Activated T-cell treated with anti-CD3 and anti-CD28 coated beads, Interleukin-2, amount 50 U/mL, for 48 hours (primary cell): ENCODE measurements at regions not wholly inside any gene's neighbourhood (a gene's known extent, or its start where the extent isn't known, plus 50 kb on each side); places are given as distances from the start of the nearest gene placed in this dataset.
A peak's percentile ranks its signal among the peaks of the same experiment; 100 is the strongest.

ENCODE experiments used
- DNase-seq, 2 experiments: peaks; one replicate each; pipeline ENCODE4 v3.0.0-alpha.2; 2020

GRCh38 chr2:121900391-121900790 is 144.9 kb downstream of the TSN start:
- no peak for DNase-seq

DNA sequence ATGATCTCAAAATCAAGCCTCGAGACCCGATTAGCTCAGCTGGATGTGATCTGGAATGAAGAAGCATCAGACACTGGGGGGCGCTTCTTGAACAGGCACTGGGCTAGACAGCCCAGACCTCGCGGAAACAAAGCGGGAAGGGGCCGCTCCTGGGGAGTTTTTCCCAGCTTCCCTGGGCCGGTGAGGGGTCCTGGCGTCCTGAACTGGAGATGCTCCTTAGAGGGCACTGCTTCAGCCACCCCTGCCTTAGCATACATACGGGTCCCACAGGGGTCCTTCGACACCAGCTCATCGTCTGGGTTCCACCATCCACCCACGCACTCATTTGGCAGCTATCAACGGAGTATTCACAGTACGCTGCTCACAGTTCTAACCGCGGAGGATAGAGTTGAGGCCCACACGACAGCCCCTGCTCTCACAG is 146.7 kb downstream of the TSN start:
- peak in 1 of 2 experiments; percentile 21 for DNase-seq

DNA sequence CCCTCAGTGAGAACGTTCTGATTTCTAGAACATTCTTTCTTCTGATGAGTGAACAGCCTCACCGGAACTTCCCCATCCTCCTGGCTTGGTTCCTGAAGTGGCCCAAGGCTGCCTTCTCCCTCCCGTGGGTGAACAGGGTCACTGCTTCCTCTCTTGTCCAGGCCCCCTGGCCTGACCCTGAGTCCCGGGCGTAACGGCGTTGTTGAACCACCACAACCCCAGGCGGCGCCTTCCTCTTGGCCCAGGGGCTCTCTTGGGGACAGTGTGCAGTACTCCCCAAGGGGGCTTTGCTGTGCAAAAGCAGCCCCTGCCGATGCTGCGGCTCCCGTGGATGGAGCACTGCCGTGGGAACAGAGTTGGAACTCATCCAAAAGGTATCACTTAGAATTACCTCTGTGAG is 147.2 kb downstream of the TSN start:
- no peak for DNase-seq

DNA sequence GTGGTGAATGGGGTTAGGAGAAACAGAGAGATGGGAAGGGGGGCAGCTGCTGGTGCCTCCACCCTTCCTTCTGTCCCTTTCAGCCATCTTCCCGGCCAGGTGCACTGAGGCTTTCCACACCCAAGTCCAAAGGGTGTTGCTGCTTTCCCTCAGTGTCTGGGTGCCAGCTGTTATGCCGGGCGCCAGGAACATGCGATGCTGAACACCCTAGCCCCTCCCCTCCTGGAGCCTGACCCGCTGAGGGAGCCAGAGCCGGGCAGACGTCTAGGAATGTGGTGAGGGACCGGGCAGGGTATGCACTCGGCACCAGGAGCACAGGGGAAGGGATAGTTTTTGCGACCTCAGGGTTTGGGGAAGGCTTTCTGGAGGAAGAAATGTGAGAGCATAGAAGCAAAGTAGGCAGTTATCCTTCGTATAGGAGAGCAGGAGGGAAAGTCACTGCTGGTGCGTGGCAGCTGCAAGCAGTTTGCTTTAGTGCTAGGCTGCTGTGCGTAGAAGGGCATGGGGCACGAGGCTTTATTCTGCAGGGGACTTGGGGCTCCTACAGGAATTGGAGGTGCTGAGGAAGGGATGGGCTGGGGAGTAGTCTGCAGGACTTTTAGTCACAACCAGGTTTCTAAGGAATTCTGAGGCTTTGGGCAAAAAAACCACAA is 147.7 kb downstream of the TSN start:
- DNase-seq: no peak

DNA sequence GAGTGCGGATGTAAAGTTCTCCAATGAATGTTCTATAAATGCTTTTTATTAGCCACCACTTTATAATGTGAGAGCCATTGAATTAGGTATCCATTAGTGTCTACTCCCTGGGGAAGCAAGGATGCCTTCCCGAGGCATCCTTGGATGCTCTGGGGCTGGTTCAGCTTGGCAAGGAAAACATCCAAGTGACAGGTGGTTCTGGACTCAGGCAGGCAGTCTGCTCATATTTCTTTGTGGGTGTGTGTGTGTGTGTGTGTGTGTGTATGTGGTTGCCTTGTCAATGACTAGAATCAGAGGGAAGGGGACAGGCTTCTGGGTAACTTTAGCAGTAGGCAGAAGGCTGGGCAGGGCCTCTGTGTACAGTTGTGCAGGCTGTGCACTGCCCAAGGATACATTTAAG is 149.2 kb downstream of the TSN start:
- no peak for DNase-seq

GRCh38 chr2:121905201-121905600 is 149.8 kb downstream of the TSN start:
- DNase-seq: no peak

- DNase-seq: no peak
These were observed 150.7 kb downstream of the TSN start for GRCh38 chr2:121906170-121906569.

GRCh38 chr2:121907928-121908327 is 152.5 kb downstream of the TSN start:
- DNase-seq: no peak

DNA sequence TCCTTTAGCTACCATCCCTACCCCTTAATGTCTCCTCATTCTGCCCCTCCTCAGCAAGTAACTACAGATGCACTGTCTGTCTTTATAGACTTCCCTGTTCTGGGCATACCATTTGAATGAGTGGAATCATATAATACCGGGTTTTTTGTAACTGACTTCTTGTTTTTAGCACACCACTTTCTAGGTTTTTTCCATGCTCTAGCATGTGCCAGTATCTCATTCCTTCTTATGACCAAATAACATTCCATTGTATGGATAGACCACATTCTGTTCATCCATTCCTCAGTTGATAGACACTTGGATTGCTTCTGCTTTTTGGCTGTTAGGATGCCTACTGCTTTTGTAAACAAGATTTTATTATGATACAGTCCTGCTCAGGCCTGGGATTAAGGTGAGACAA is 154.7 kb downstream of the TSN start:
- no peak for DNase-seq

DNA sequence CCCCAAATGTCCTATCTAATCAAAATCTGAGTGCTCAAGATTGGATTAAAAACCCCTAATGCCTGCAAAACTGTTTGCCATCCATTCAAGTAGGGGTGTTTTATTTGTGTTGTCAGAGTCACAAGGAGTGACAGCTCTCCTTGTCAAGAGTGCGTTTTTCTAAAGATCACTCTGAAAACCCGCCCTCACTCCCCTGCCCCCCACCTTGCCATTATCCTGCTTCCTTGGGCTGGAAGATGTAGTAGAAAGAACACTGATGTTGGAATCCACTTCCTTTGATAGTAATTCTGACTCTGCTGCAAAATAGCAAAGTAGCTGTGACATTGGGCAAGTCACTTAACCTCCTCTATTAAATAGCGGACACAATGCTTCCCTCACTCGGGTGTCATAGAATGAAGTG is 155.6 kb downstream of the TSN start:
- DNase-seq: no peak

DNA sequence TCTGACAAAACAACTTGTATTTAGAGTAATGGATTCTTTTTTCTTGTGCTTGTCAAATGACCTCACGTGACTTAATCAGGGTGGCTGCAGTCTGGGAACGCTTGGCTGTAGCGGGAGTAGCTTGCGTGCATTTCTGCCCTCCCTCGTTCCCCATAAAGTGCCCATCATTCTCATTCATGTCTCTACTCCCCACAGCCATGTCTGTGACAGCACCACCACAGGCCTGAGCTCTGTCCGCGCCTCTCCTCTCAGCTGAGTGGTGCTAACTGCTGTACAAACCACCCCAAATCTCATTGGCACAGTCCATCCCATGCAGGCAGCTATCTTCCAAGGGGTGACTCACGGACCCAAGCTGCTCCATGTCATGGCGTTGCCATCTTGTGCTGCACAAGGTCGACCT is 161.7 kb downstream of the TSN start:
- no peak for DNase-seq

- DNase-seq: no peak
These were observed 162.8 kb downstream of the TSN start for GRCh38 chr2:121918231-121918630.

GRCh38 chr2:121919803-121920202 is 164.4 kb downstream of the TSN start:
- no peak for DNase-seq

- no peak for DNase-seq
These were observed 170.0 kb downstream of the TSN start for GRCh38 chr2:121925466-121925865.

- no peak for DNase-seq
These were observed 187.8 kb downstream of the TSN start for GRCh38 chr2:121943285-121943684.

- no peak for DNase-seq
These were observed 188.8 kb downstream of the TSN start for GRCh38 chr2:121944072-121944831.

- no peak for DNase-seq
These were observed 192.2 kb downstream of the TSN start for GRCh38 chr2:121947674-121948073.

GRCh38 chr2:121949271-121949670 is 193.8 kb downstream of the TSN start:
- no peak for DNase-seq

- no peak for DNase-seq
These were observed 200.0 kb downstream of the TSN start for GRCh38 chr2:121955426-121955825.

GRCh38 chr2:121955872-121956271 is 200.4 kb downstream of the TSN start:
- DNase-seq: no peak

DNA sequence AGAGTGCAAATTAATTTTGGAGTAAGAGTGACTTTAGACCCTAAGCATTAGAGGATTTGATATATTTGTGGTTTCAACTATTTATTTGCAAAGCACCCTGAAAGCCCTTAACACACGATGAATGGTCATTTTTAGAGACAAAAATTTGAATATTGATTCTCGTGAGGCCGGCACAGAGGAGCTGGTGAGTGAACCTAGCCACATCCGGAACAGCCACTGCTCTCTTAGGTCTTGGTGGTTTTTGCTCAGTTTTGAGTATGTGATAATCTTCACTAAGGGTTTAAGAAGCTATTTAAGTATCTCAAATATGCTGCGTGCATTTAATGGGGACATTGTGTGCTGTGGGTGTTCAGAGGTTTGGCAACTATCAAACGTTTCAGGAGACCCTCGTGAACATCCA is 204.8 kb downstream of the TSN start:
- DNase-seq: no peak

- DNase-seq: no peak
These were observed 206.3 kb downstream of the TSN start for GRCh38 chr2:121961761-121962160.

GRCh38 chr2:121965661-121966060 is 210.2 kb downstream of the TSN start:
- DNase-seq: no peak

GRCh38 chr2:121966663-121967062 is 211.2 kb downstream of the TSN start:
- no peak for DNase-seq

DNA sequence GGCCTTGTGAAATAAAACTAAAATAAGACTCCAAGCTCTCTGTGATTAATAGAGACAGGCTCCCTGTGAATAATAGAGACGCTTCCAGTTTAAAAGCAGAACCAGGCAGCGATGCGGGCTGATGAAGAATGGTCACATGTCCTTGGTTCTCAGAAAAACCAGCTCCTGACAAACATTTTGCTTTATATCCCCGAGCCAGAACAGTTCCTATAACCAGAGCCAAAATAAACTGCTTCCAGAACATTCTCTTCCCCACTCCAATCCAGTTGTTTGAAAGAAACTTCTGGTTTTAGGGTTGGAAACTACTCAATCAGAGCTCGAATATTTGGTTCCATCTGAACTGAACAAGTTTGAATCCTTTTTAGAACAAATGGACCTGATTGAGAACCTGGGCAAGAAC is 213.7 kb downstream of the TSN start:
- DNase-seq: no peak
